Lung (tissue), 11 donors: ENCODE measurements at regions not wholly inside any gene's neighbourhood (a gene's known extent, or its start where the extent isn't known, plus 50 kb on each side); places are given as distances from the start of the nearest gene placed in this dataset.
A peak's percentile ranks its signal among the peaks of the same experiment; 100 is the strongest.

Source experiments
- ATAC-seq: fragments of 200-7000 bp; cut with Tn5 transposase; one replicate; pipeline ENCODE4 v1.9.1; 2020; ENCODE audit warnings: moderate number of reproducible peaks; ENCODE audit not compliant: insufficient read depth, low FRiP score
- DNase-seq, 3 donors: peaks; one replicate each; pipeline ENCODE4 v3.0.0-alpha.2; 2013 to 2017
- H3K27ac ChIP-seq, 2 donors: one replicate each; pipeline ENCODE4 v1.5.1; 2013; ENCODE audit warnings: mild to moderate bottlenecking in 2 of 2, moderate library complexity in 2 of 2, control low read depth in 1 of 2, inconsistent platforms in 1 of 2, low read depth in 1 of 2, low read length in 1 of 2
- H3K27me3 ChIP-seq, 3 donors: one replicate each; pipeline ENCODE4 v1.5.1; 2013; ENCODE audit warnings: low read length in 2 of 3; ENCODE audit not compliant: control insufficient read depth in 3 of 3, insufficient read depth in 3 of 3
- H3K36me3 ChIP-seq, 4 donors: one replicate each; pipeline ENCODE4 v1.5.1; 2013; ENCODE audit warnings: low read length in 4 of 4, mild to moderate bottlenecking in 1 of 4, moderate library complexity in 1 of 4; ENCODE audit not compliant: control insufficient read depth in 4 of 4, insufficient read depth in 4 of 4
- H3K4me1 ChIP-seq, 5 donors: one replicate each; pipeline ENCODE4 v1.5.1; 2013; ENCODE audit warnings: low read length in 5 of 5, mild to moderate bottlenecking in 2 of 5, moderate library complexity in 1 of 5; ENCODE audit not compliant: control insufficient read depth in 5 of 5, insufficient read depth in 5 of 5
- H3K4me3 ChIP-seq: one replicate; pipeline ENCODE4 v1.5.1; 2013; ENCODE audit warnings: mild to moderate bottlenecking, control low read depth, moderate library complexity
- H3K9ac ChIP-seq, 2 donors: one replicate each; pipeline ENCODE4 v1.5.1; 2013; ENCODE audit warnings: low read length in 2 of 2, control low read depth in 1 of 2; ENCODE audit not compliant: insufficient read depth in 1 of 2
- H3K9me3 ChIP-seq, 4 donors: one replicate each; pipeline ENCODE4 v1.5.1; 2013; ENCODE audit warnings: low read length in 3 of 4, mild to moderate bottlenecking in 1 of 4, moderate library complexity in 1 of 4; ENCODE audit not compliant: control insufficient read depth in 4 of 4, insufficient read depth in 3 of 4
- WGBS, 2 donors: extraction: QIAGEN DNeasy Blood & Tissue Kit; methylation state at CpG; one replicate each; pipeline ENCODE4 v1.1.7; 2013; 5-methylcytosine and 5-hydroxymethylcytosine counted together
- TF ChIP-seq, protein P1 (sequence below): IDR thresholded peaks from 2 replicates; pipeline ENCODE4 v1.5.1; 2012; ENCODE audit warnings: mild to moderate bottlenecking; ENCODE audit errors: control extremely low read depth, extremely low read depth
- donor health status: control.
- donor health status: control.
- donor health status: Bipolar disorder and iron deficiency.
- donor health status: healthy.
- donor health status: DM: yes; HTN: yes; CAD: no.

GRCh38 chr4:10173754-10174749 lies 57.5 kb upstream of the WDR1 start:
- H3K27me3 ChIP-seq, result no peaks in the 10 kb centered on the region
- 60 to 80% methylated on average over 10 of the region's 10 CpGs for WGBS, 2 donors
- no peak overlapping the region for H3K4me3 ChIP-seq
- TF ChIP-seq, protein P1, sequence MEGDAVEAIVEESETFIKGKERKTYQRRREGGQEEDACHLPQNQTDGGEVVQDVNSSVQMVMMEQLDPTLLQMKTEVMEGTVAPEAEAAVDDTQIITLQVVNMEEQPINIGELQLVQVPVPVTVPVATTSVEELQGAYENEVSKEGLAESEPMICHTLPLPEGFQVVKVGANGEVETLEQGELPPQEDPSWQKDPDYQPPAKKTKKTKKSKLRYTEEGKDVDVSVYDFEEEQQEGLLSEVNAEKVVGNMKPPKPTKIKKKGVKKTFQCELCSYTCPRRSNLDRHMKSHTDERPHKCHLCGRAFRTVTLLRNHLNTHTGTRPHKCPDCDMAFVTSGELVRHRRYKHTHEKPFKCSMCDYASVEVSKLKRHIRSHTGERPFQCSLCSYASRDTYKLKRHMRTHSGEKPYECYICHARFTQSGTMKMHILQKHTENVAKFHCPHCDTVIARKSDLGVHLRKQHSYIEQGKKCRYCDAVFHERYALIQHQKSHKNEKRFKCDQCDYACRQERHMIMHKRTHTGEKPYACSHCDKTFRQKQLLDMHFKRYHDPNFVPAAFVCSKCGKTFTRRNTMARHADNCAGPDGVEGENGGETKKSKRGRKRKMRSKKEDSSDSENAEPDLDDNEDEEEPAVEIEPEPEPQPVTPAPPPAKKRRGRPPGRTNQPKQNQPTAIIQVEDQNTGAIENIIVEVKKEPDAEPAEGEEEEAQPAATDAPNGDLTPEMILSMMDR, result no peak
- H3K4me1 ChIP-seq, result peaks cover 0 to 18% (median 10%) of the 10 kb centered on the region in 5 donors
- H3K9ac ChIP-seq, result no peak overlapping the region
- no peaks in the 10 kb centered on the region for H3K36me3 ChIP-seq
- H3K9me3 ChIP-seq, result no peaks in the 10 kb centered on the region
- ATAC-seq (no peak), DNase-seq (peak; percentile 48 to 73 (median 59))
- peak overlapping the region; percentile 39 to 82 for H3K27ac ChIP-seq

- ATAC-seq (no peak), DNase-seq (peak; percentile 39 to 66 (median 45))
- Histone ChIP-seq H3K9ac (no peak overlapping the region), H3K36me3 (no peaks in the 10 kb centered on the region), H3K27me3 (no peaks in the 10 kb centered on the region), H3K4me3 (no peak overlapping the region), H3K4me1 (peaks cover 0 to 18% (median 10%) of the 10 kb centered on the region in 5 donors), H3K27ac (peak overlapping the region; percentile 39 to 82), H3K9me3 (no peaks in the 10 kb centered on the region)
- WGBS, 2 donors, result 20 to 26% methylated on average over 9 of the region's 9 CpGs
- TF ChIP-seq, protein P1, result no peak
Observed at GRCh38 chr4:10173037-10173753, 56.6 kb upstream of the WDR1 start.

DNA sequence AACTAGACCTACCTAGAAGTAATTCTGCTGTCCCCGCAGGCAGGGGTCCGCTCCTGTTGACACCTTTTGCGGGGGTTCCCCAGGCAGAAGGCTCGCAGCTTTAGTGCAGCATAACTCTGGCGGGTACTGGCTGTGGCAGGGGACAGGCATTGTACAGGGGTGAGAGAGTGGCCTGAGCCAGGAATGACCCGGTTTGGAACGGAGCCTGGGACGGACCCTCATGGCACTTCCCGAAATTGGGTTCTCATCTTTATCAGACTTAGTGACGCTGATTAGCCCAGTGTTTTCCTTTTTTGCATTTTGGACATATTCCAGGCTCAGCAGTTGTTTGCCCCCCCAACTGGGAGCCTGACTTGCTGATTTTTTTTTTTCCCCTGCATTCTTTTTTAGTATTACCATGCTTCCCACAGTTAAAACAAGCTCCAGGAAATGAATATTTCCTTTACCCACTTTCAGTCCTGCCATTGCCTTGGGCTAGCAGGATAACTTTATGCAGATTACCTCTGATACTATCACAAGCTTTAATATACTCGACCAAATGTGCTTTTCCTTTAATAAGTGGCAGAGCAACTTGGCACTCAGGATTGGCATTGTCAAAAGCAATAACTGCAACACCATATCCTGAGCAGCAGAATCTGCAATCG lies 55.8 kb upstream of the WDR1 start:
- 45 to 57% methylated on average over 12 of the region's 12 CpGs for WGBS, 2 donors
- Histone ChIP-seq H3K9ac (no peak overlapping the region), H3K27ac (peak overlapping the region; percentile 20 to 82), H3K4me1 (peaks cover 0 to 18% (median 10%) of the 10 kb centered on the region in 5 donors), H3K9me3 (no peaks in the 10 kb centered on the region), H3K4me3 (no peak overlapping the region), H3K27me3 (no peaks in the 10 kb centered on the region), H3K36me3 (no peaks in the 10 kb centered on the region)
- TF ChIP-seq, protein P1, result no peak
- DNase-seq (no peak), ATAC-seq (no peak)
